ENCODE measurements at regions not wholly inside any gene's neighbourhood (a gene's known extent, or its start where the extent isn't known, plus 50 kb on each side); places are given as distances from the start of the nearest gene placed in this dataset.
"Not testable (repeated sequence)": the region's sequence is repeated elsewhere in the genome, so short reads cannot be mapped to it uniquely, and the experiment has no call there.

GRCh38 chr2:12624384-12624783, 92.4 kb upstream of the TRIB2 start:
- Histone ChIP-seq H3K4me3 (ENCODE audit: low read length) (no peak overlapping the region), H3K27ac (ENCODE audit: low read length) (no peak overlapping the region), H3K9me3 (ENCODE audit: control insufficient read depth, low read length) (no peaks in the 10 kb centered on the region), H3K4me1 (ENCODE audit: control insufficient read depth, insufficient read depth, low read length) (no peaks in the 10 kb centered on the region), H3K27me3 (ENCODE audit: control insufficient read depth, insufficient read depth) (no peaks in the 10 kb centered on the region)
- 95% methylated on average over 6 of the region's 6 CpGs for WGBS
- intact Hi-C loops (cut with DNase I), result no loop called here
- ATAC-seq (no peak), DNase-seq (no peak)

- intact Hi-C loops (cut with DNase I), result no loop called here
- DNase-seq (no peak), ATAC-seq (no peak)
- 91% methylated on average over 5 of the region's 5 CpGs for WGBS
- no peaks in the 10 kb centered on the region for H3K4me1 ChIP-seq (ENCODE audit: control insufficient read depth, insufficient read depth, low read length)
- H3K4me3 ChIP-seq (ENCODE audit: low read length), result no peak overlapping the region
- H3K9me3 ChIP-seq (ENCODE audit: control insufficient read depth, low read length), result no peaks in the 10 kb centered on the region
- no peak overlapping the region for H3K27ac ChIP-seq (ENCODE audit: low read length)
- no peaks in the 10 kb centered on the region for H3K27me3 ChIP-seq (ENCODE audit: control insufficient read depth, insufficient read depth)
Observed at GRCh38 chr2:12624905-12625598, 91.7 kb upstream of the TRIB2 start.

- WGBS, result 84% methylated on average over 8 of the region's 8 CpGs
- H3K27me3 ChIP-seq (ENCODE audit: control insufficient read depth, insufficient read depth); H3K4me3 ChIP-seq (ENCODE audit: low read length); DNase-seq; H3K27ac ChIP-seq (ENCODE audit: low read length); H3K4me1 ChIP-seq (ENCODE audit: control insufficient read depth, insufficient read depth, low read length); ATAC-seq; H3K9me3 ChIP-seq (ENCODE audit: control insufficient read depth, low read length); intact Hi-C loops (cut with DNase I): not testable (repeated sequence)
Observed at GRCh38 chr2:12628541-12628940, 88.2 kb upstream of the TRIB2 start.

- Histone ChIP-seq H3K4me3 (ENCODE audit: low read length) (no peak overlapping the region), H3K27ac (ENCODE audit: low read length) (no peak overlapping the region), H3K4me1 (ENCODE audit: control insufficient read depth, insufficient read depth, low read length) (no peaks in the 10 kb centered on the region), H3K9me3 (ENCODE audit: control insufficient read depth, low read length) (no peaks in the 10 kb centered on the region), H3K27me3 (ENCODE audit: control insufficient read depth, insufficient read depth) (no peaks in the 10 kb centered on the region)
- 9% methylated on average over 1 of the region's 1 CpG for WGBS
- DNase-seq (no peak), ATAC-seq (peak; percentile 41 to 55)
- intact Hi-C loops (cut with DNase I), result no loop called here
Observed at GRCh38 chr2:12636837-12637581, 79.7 kb upstream of the TRIB2 start.

GRCh38 chr2:12637754-12638153, 79.0 kb upstream of the TRIB2 start:
- WGBS, result 100% methylated on average over 1 of the region's 1 CpG
- DNase-seq (no peak), ATAC-seq (no peak)
- no peaks in the 10 kb centered on the region for H3K9me3 ChIP-seq (ENCODE audit: control insufficient read depth, low read length)
- H3K27me3 ChIP-seq (ENCODE audit: control insufficient read depth, insufficient read depth), result no peaks in the 10 kb centered on the region
- no peak overlapping the region for H3K4me3 ChIP-seq (ENCODE audit: low read length)
- H3K4me1 ChIP-seq (ENCODE audit: control insufficient read depth, insufficient read depth, low read length), result no peaks in the 10 kb centered on the region
- intact Hi-C loops (cut with DNase I), result no loop called here
- no peak overlapping the region for H3K27ac ChIP-seq (ENCODE audit: low read length)

- H3K27me3 ChIP-seq (ENCODE audit: control insufficient read depth, insufficient read depth), result no peaks in the 10 kb centered on the region
- no peak overlapping the region for H3K4me3 ChIP-seq (ENCODE audit: low read length)
- WGBS, result 75% methylated on average over 1 of the region's 1 CpG
- intact Hi-C loops (cut with DNase I), result no loop called here
- no peaks in the 10 kb centered on the region for H3K4me1 ChIP-seq (ENCODE audit: control insufficient read depth, insufficient read depth, low read length)
- no peak for ATAC-seq
- no peak overlapping the region for H3K27ac ChIP-seq (ENCODE audit: low read length)
- no peak for DNase-seq
- H3K9me3 ChIP-seq (ENCODE audit: control insufficient read depth, low read length), result no peaks in the 10 kb centered on the region
Observed at GRCh38 chr2:12641441-12641840, 75.3 kb upstream of the TRIB2 start.

GRCh38 chr2:12642332-12642731, 74.4 kb upstream of the TRIB2 start:
- Histone ChIP-seq H3K27me3 (ENCODE audit: control insufficient read depth, insufficient read depth) (no peaks in the 10 kb centered on the region), H3K4me1 (ENCODE audit: control insufficient read depth, insufficient read depth, low read length) (no peaks in the 10 kb centered on the region), H3K9me3 (ENCODE audit: control insufficient read depth, low read length) (no peaks in the 10 kb centered on the region), H3K27ac (ENCODE audit: low read length) (no peak overlapping the region), H3K4me3 (ENCODE audit: low read length) (no peak overlapping the region)
- intact Hi-C loops (cut with DNase I), result no loop called here
- DNase-seq (no peak), ATAC-seq (no peak)
- WGBS, result 81% methylated on average over 7 of the region's 7 CpGs

- H3K9me3 ChIP-seq (ENCODE audit: control insufficient read depth, low read length), result no peaks in the 10 kb centered on the region
- H3K4me1 ChIP-seq (ENCODE audit: control insufficient read depth, insufficient read depth, low read length), result no peaks in the 10 kb centered on the region
- WGBS, result 48% methylated on average over 5 of the region's 5 CpGs
- H3K27me3 ChIP-seq (ENCODE audit: control insufficient read depth, insufficient read depth), result no peaks in the 10 kb centered on the region
- no peak for DNase-seq
- H3K4me3 ChIP-seq (ENCODE audit: low read length), result no peak overlapping the region
- no peak overlapping the region for H3K27ac ChIP-seq (ENCODE audit: low read length)
- intact Hi-C loops (cut with DNase I), result no loop called here
- ATAC-seq, result no peak
Observed at GRCh38 chr2:12642859-12643258, 73.9 kb upstream of the TRIB2 start.

- H3K4me1 ChIP-seq (ENCODE audit: control insufficient read depth, insufficient read depth, low read length), result no peaks in the 10 kb centered on the region
- no peak overlapping the region for H3K4me3 ChIP-seq (ENCODE audit: low read length)
- no peaks in the 10 kb centered on the region for H3K27me3 ChIP-seq (ENCODE audit: control insufficient read depth, insufficient read depth)
- intact Hi-C loops (cut with DNase I), result no loop called here
- no peak overlapping the region for H3K27ac ChIP-seq (ENCODE audit: low read length)
- ATAC-seq (no peak), DNase-seq (peak; percentile 25 to 67 (median 58))
- WGBS, result 66% methylated on average over 10 of the region's 10 CpGs
- no peaks in the 10 kb centered on the region for H3K9me3 ChIP-seq (ENCODE audit: control insufficient read depth, low read length)
Observed at GRCh38 chr2:12649602-12650400, 66.9 kb upstream of the TRIB2 start.

GRCh38 chr2:12651641-12652040, 65.1 kb upstream of the TRIB2 start:
- no peaks in the 10 kb centered on the region for H3K9me3 ChIP-seq (ENCODE audit: control insufficient read depth, low read length)
- 60% methylated on average over 8 of the region's 8 CpGs for WGBS
- DNase-seq, result no peak

GRCh38 chr2:12652723-12653122, 64.0 kb upstream of the TRIB2 start:
- DNase-seq, result peak; percentile 25 to 58 (median 55)
- intact Hi-C loops (cut with DNase I), result no loop called here
- Histone ChIP-seq H3K9me3 (ENCODE audit: control insufficient read depth, low read length) (no peaks in the 10 kb centered on the region), H3K4me1 (ENCODE audit: control insufficient read depth, insufficient read depth, low read length) (no peaks in the 10 kb centered on the region), H3K27me3 (ENCODE audit: control insufficient read depth, insufficient read depth) (no peaks in the 10 kb centered on the region), H3K27ac (ENCODE audit: low read length) (no peak overlapping the region), H3K4me3 (ENCODE audit: low read length) (no peak overlapping the region)
- peak; percentile 55 to 57 for ATAC-seq
- WGBS, result 68% methylated on average over 9 of the region's 9 CpGs

More at GRCh38 chr2:12651641-12652040, 65.1 kb upstream of the TRIB2 start:
- no peak overlapping the region for H3K27ac ChIP-seq (ENCODE audit: low read length)
- no peaks in the 10 kb centered on the region for H3K4me1 ChIP-seq (ENCODE audit: control insufficient read depth, insufficient read depth, low read length)
- ATAC-seq, result peak in 1 of 2 donors; percentile 59
- no peak overlapping the region for H3K4me3 ChIP-seq (ENCODE audit: low read length)
- intact Hi-C loops (cut with DNase I), result no loop called here
- H3K27me3 ChIP-seq (ENCODE audit: control insufficient read depth, insufficient read depth), result no peaks in the 10 kb centered on the region
